ENCODE measurements at regions not wholly inside any gene's neighbourhood (a gene's known extent, or its start where the extent isn't known, plus 50 kb on each side); places are given as distances from the start of the nearest gene placed in this dataset.

- Histone ChIP-seq H3K27me3 (no peaks in the 10 kb centered on the region), H3K9ac (ENCODE audit: low read depth in 2 of 2, low read length in 2 of 2) (no peak overlapping the region), H3K36me3 (no peaks in the 10 kb centered on the region), H3K27ac (no peak overlapping the region), H3K4me3 (no peak overlapping the region), H3K9me3 (no peaks in the 10 kb centered on the region), H3K4me1 (no peaks in the 10 kb centered on the region)
- no peak for TF ChIP-seq CTCF (IDR thresholded peaks at IDR 0.05)
- no peak for DNase-seq
- intact Hi-C loops (cut with DNase I): no loop called here
These were observed 306.5 kb downstream of the HHIPL2 start for GRCh38 chr1:222241410-222241809.

- no peaks in the 10 kb centered on the region for H3K27me3 ChIP-seq
- intact Hi-C loops (cut with DNase I): no loop called here
- no peak overlapping the region for H3K27ac ChIP-seq
- H3K4me3 ChIP-seq: no peak overlapping the region
- TF ChIP-seq CTCF (IDR thresholded peaks at IDR 0.05): no peak
- H3K4me1 ChIP-seq: no peaks in the 10 kb centered on the region
- H3K9me3 ChIP-seq: no peaks in the 10 kb centered on the region
- H3K9ac ChIP-seq (ENCODE audit: low read depth in 2 of 2, low read length in 2 of 2): no peak overlapping the region
- no peak for DNase-seq
- no peaks in the 10 kb centered on the region for H3K36me3 ChIP-seq
These were observed 307.2 kb downstream of the HHIPL2 start for GRCh38 chr1:222240536-222241181.

GRCh38 chr1:222239130-222239529 is 308.8 kb downstream of the HHIPL2 start:
- no peak overlapping the region for H3K9ac ChIP-seq (ENCODE audit: low read depth in 2 of 2, low read length in 2 of 2)
- DNase-seq: no peak
- no peaks in the 10 kb centered on the region for H3K4me1 ChIP-seq
- no peak overlapping the region for H3K27ac ChIP-seq
- intact Hi-C loops (cut with DNase I): no loop called here
- no peak for TF ChIP-seq CTCF (IDR thresholded peaks at IDR 0.05)
- H3K36me3 ChIP-seq: no peaks in the 10 kb centered on the region
- no peaks in the 10 kb centered on the region for H3K9me3 ChIP-seq
- H3K27me3 ChIP-seq: no peaks in the 10 kb centered on the region
- H3K4me3 ChIP-seq: no peak overlapping the region

GRCh38 chr1:222234351-222234750 is 313.6 kb downstream of the HHIPL2 start:
- H3K4me1 ChIP-seq: no peaks in the 10 kb centered on the region
- no peaks in the 10 kb centered on the region for H3K9me3 ChIP-seq
- H3K9ac ChIP-seq (ENCODE audit: low read depth in 2 of 2, low read length in 2 of 2): no peak overlapping the region
- no peak overlapping the region for H3K4me3 ChIP-seq
- H3K27me3 ChIP-seq: no peaks in the 10 kb centered on the region
- no peaks in the 10 kb centered on the region for H3K36me3 ChIP-seq
- no peak overlapping the region for H3K27ac ChIP-seq
- no peak for DNase-seq
- TF ChIP-seq CTCF (IDR thresholded peaks at IDR 0.05): no peak
- intact Hi-C loops (cut with DNase I): no loop called here

- intact Hi-C loops (cut with DNase I): no loop called here
- Histone ChIP-seq H3K9ac (ENCODE audit: low read depth in 2 of 2, low read length in 2 of 2) (no peak overlapping the region), H3K4me1 (no peaks in the 10 kb centered on the region), H3K4me3 (no peak overlapping the region), H3K27ac (no peak overlapping the region), H3K36me3 (no peaks in the 10 kb centered on the region), H3K27me3 (no peaks in the 10 kb centered on the region), H3K9me3 (no peaks in the 10 kb centered on the region)
- no peak for DNase-seq
- no peak for TF ChIP-seq CTCF (IDR thresholded peaks at IDR 0.05)
These were observed 314.3 kb downstream of the HHIPL2 start for GRCh38 chr1:222233444-222234158.
